Neural cell (in vitro differentiated cells): ENCODE measurements at regions not wholly inside any gene's neighbourhood (a gene's known extent, or its start where the extent isn't known, plus 50 kb on each side); places are given as distances from the start of the nearest gene placed in this dataset.

Experiments used
- H2AFZ ChIP-seq: fragments of 200-600, 300-800 bp; sonication (generic), shearing (Covaris generic); 2 replicates; pipeline ENCODE4 v1.6.0; 2014; ENCODE audit warnings: low read depth, mild to moderate bottlenecking, antibody characterized with exemption, low read length, moderate library complexity
- H3F3A ChIP-seq: fragments of 200-600 bp; shearing (Covaris generic); 2 replicates; pipeline ENCODE4 v1.6.1; 2016; ENCODE audit warnings: mild to moderate bottlenecking, moderate library complexity, mixed read lengths, antibody characterized with exemption, low read length; ENCODE audit not compliant: insufficient read depth, poor library complexity, severe bottlenecking
- H3K27ac ChIP-seq: fragments of 200-600, 300-800 bp; sonication (generic), shearing (Covaris generic); 2 replicates; pipeline ENCODE4 v1.5.1; 2014; ENCODE audit warnings: mild to moderate bottlenecking, low read length, moderate library complexity
- H3K27me3 ChIP-seq: fragments of 300-800, 200-600 bp; sonication (generic), shearing (Covaris generic); 2 replicates; pipeline ENCODE4 v1.6.0; 2014; ENCODE audit warnings: mild to moderate bottlenecking, low read depth, low read length, moderate library complexity; ENCODE audit not compliant: insufficient read depth
- H3K36me3 ChIP-seq: fragments of 300-800, 200-600 bp; sonication (generic), shearing (Covaris generic); 2 replicates; pipeline ENCODE4 v1.5.1; 2014; ENCODE audit warnings: mild to moderate bottlenecking, antibody characterized with exemption, low read length, moderate library complexity; ENCODE audit not compliant: insufficient read depth
- H3K4me2 ChIP-seq: fragments of 300-800, 200-600 bp; sonication (generic), shearing (Covaris generic); 2 replicates; pipeline ENCODE4 v1.6.0; 2014; ENCODE audit warnings: mild to moderate bottlenecking, low read length
- H3K4me3 ChIP-seq: fragments of 300-800, 200-600 bp; sonication (generic), shearing (Covaris generic); 2 replicates; pipeline ENCODE4 v1.5.1; 2014; ENCODE audit warnings: mild to moderate bottlenecking, low read length, moderate library complexity
- H3K79me2 ChIP-seq: fragments of 200-600 bp; shearing (Covaris generic); replicated peaks from 2 replicates; pipeline ENCODE4 v1.6.0; 2014; ENCODE audit warnings: mild to moderate bottlenecking, low read length, moderate library complexity; ENCODE audit not compliant: insufficient read depth
- H3K9ac ChIP-seq: fragments of 300-800, 200-600 bp; sonication (generic), shearing (Covaris generic); 2 replicates; pipeline ENCODE4 v1.6.1; 2016; ENCODE audit warnings: mild to moderate bottlenecking, low read length, mixed read lengths
- H3K9me2 ChIP-seq: fragments of 200-600 bp; shearing (Covaris generic); 2 replicates; pipeline ENCODE4 v1.6.1; 2016; ENCODE audit warnings: mild to moderate bottlenecking, low read length, mixed read lengths; ENCODE audit not compliant: insufficient read depth
- H3K9me3 ChIP-seq: fragments of 200-600, 300-800 bp; sonication (generic), shearing (Covaris generic); 2 replicates; pipeline ENCODE4 v1.6.1; 2016; ENCODE audit warnings: mild to moderate bottlenecking, mixed run types, low read length, moderate library complexity, mixed read lengths
- H4K20me1 ChIP-seq: fragments of 200-600 bp; shearing (Covaris generic); 2 replicates; pipeline ENCODE4 v1.6.1; 2016; ENCODE audit warnings: mild to moderate bottlenecking, mixed run types; ENCODE audit not compliant: insufficient read depth
- CTCF ChIP-seq: fragments of 450-650 bp; IDR thresholded peaks from 2 replicates; pipeline ENCODE4 v1.5.1; 2014; ENCODE audit warnings: antibody characterized with exemption, mild to moderate bottlenecking, moderate library complexity; ENCODE audit not compliant: poor library complexity, severe bottlenecking
- EP300 ChIP-seq: fragments of 450-650 bp; conservative IDR thresholded peaks from 2 replicates; pipeline ENCODE4 v1.6.1; 2014; ENCODE audit warnings: antibody characterized with exemption, mild to moderate bottlenecking, moderate library complexity; ENCODE audit not compliant: poor library complexity, severe bottlenecking
- EZH2 ChIP-seq: fragments of 200-600, 300-800 bp; shearing (Covaris generic), sonication (generic); IDR thresholded peaks from 2 replicates; pipeline ENCODE4 v1.6.1; 2014; ENCODE audit warnings: antibody characterized with exemption, low read length, borderline replicate concordance, mild to moderate bottlenecking; ENCODE audit not compliant: insufficient read depth, poor library complexity, severe bottlenecking
- MXI1 ChIP-seq: fragments of 450-650 bp; conservative IDR thresholded peaks from 2 replicates; pipeline ENCODE4 v1.6.1; 2014; ENCODE audit warnings: antibody characterized with exemption, mild to moderate bottlenecking; ENCODE audit not compliant: poor library complexity, severe bottlenecking
- POLR2AphosphoS5 ChIP-seq: IDR thresholded peaks from 2 replicates; pipeline ENCODE4 v1.6.1; 2012
- RAD21 ChIP-seq: fragments of 450-650 bp; conservative IDR thresholded peaks from 2 replicates; pipeline ENCODE4 v1.6.1; 2014; ENCODE audit warnings: antibody characterized with exemption, mild to moderate bottlenecking, moderate library complexity
- REST ChIP-seq: IDR thresholded peaks from 2 replicates; pipeline ENCODE4 v1.6.1; 2012; ENCODE audit warnings: borderline replicate concordance
- SMC3 ChIP-seq: fragments of 450-650 bp; conservative IDR thresholded peaks from 2 replicates; pipeline ENCODE4 v1.6.1; 2014; ENCODE audit warnings: antibody characterized with exemption, mild to moderate bottlenecking, moderate library complexity; ENCODE audit not compliant: poor library complexity
- TAF1 ChIP-seq: IDR thresholded peaks from 2 replicates; pipeline ENCODE4 v1.6.1; 2012; ENCODE audit warnings: low read depth

GRCh38 chr3:76694063-76694462, 345.8 kb upstream of the ROBO2 start:
- H3K9me3 ChIP-seq = no peaks in the 10 kb centered on the region
- no peaks in the 10 kb centered on the region for H3K36me3 ChIP-seq
- no peak overlapping the region for H3K27ac ChIP-seq
- no peak for TF ChIP-seq POLR2AphosphoS5
- no peak for TF ChIP-seq CTCF
- no peak for TF ChIP-seq MXI1
- TF ChIP-seq TAF1 = no peak
- no peak for TF ChIP-seq REST
- TF ChIP-seq EP300 = no peak
- TF ChIP-seq EZH2 = no peak
- no peaks in the 10 kb centered on the region for H3K79me2 ChIP-seq
- H3K4me2 ChIP-seq = no peak overlapping the region
- no peaks in the 10 kb centered on the region for H3K9me2 ChIP-seq
- H3K9ac ChIP-seq = no peak overlapping the region
- H3K27me3 ChIP-seq = no peaks in the 10 kb centered on the region
- H3K4me3 ChIP-seq = no peak overlapping the region
- no peaks in the 10 kb centered on the region for H4K20me1 ChIP-seq
- H3F3A ChIP-seq = no peaks in the 10 kb centered on the region
- H2AFZ ChIP-seq = no peak overlapping the region

GRCh38 chr3:76698136-76698706, 341.7 kb upstream of the ROBO2 start:
- Histone ChIP-seq H3K4me3 (no peak overlapping the region), H3K9me3 (no peaks in the 10 kb centered on the region), H2AFZ (no peak overlapping the region), H4K20me1 (no peaks in the 10 kb centered on the region), H3K79me2 (no peaks in the 10 kb centered on the region), H3K9ac (no peak overlapping the region), H3K4me2 (no peak overlapping the region), H3K36me3 (no peaks in the 10 kb centered on the region), H3F3A (no peaks in the 10 kb centered on the region), H3K27me3 (no peaks in the 10 kb centered on the region), H3K27ac (no peak overlapping the region), H3K9me2 (no peaks in the 10 kb centered on the region)
- TF ChIP-seq EZH2 (no peak), RAD21 (no peak), POLR2AphosphoS5 (no peak), MXI1 (no peak), REST (no peak), TAF1 (no peak), CTCF (no peak), SMC3 (no peak), EP300 (no peak)
